Hepatocyte (in vitro differentiated cells): ENCODE measurements at regions not wholly inside any gene's neighbourhood (a gene's known extent, or its start where the extent isn't known, plus 50 kb on each side); places are given as distances from the start of the nearest gene placed in this dataset.

ENCODE experiments used
- DNase-seq: peaks from one replicate; pipeline ENCODE4 v3.0.0-alpha.2; 2016; ENCODE audit warnings: low spot score
- H2AFZ ChIP-seq: fragments of 200-600 bp; sonication (generic); 2 replicates; pipeline ENCODE4 v1.6.0; 2016; ENCODE audit warnings: antibody characterized with exemption, mild to moderate bottlenecking
- H3K27ac ChIP-seq: fragments of 200-600 bp; sonication (generic); 2 replicates; pipeline ENCODE4 v1.5.1; 2016; ENCODE audit warnings: mild to moderate bottlenecking
- H3K27me3 ChIP-seq: fragments of 200-600 bp; sonication (generic); 2 replicates; pipeline ENCODE4 v1.6.1; 2016
- H3K36me3 ChIP-seq: fragments of 200-600 bp; sonication (generic); replicated peaks from 2 replicates; pipeline ENCODE4 v1.5.1; 2016; ENCODE audit warnings: low read depth; ENCODE audit not compliant: insufficient read depth
- H3K4me1 ChIP-seq: fragments of 200-600 bp; sonication (generic); 2 replicates; pipeline ENCODE4 v1.5.1; 2016; ENCODE audit warnings: mild to moderate bottlenecking, moderate library complexity; ENCODE audit not compliant: insufficient read depth
- H3K4me2 ChIP-seq: fragments of 200-600 bp; sonication (generic); 2 replicates; pipeline ENCODE4 v1.6.0; 2016
- H3K4me3 ChIP-seq: fragments of 200-600 bp; sonication (generic); 2 replicates; pipeline ENCODE4 v1.5.1; 2016; ENCODE audit warnings: mild to moderate bottlenecking
- H3K79me2 ChIP-seq: fragments of 200-600 bp; sonication (generic); 2 replicates; pipeline ENCODE4 v1.6.0; 2017; ENCODE audit warnings: mild to moderate bottlenecking
- H3K9me2 ChIP-seq: fragments of 200-600 bp; sonication (generic); replicated peaks from 2 replicates; pipeline ENCODE4 v1.6.0; 2017; ENCODE audit warnings: mild to moderate bottlenecking; ENCODE audit not compliant: insufficient read depth
- H3K9me3 ChIP-seq: fragments of 200-600 bp; sonication (generic); 2 replicates; pipeline ENCODE4 v1.5.1; 2016; ENCODE audit warnings: low read depth, mild to moderate bottlenecking
- H4K20me1 ChIP-seq: fragments of 200-600 bp; sonication (generic); 2 replicates; pipeline ENCODE4 v1.6.0; 2016; ENCODE audit warnings: mild to moderate bottlenecking; ENCODE audit not compliant: insufficient read depth, poor library complexity, severe bottlenecking
- CTCF ChIP-seq: fragments of 200-600 bp; sonication (generic); IDR thresholded peaks from 2 replicates; pipeline ENCODE4 v1.5.1; 2016; ENCODE audit warnings: antibody characterized with exemption, mild to moderate bottlenecking; ENCODE audit not compliant: poor library complexity
- EZH2 ChIP-seq: fragments of 200-600 bp; sonication (generic); IDR thresholded peaks from 2 replicates; pipeline ENCODE4 v1.6.1; 2016; ENCODE audit warnings: antibody characterized with exemption, mild to moderate bottlenecking, borderline replicate concordance
- EZH2phosphoT487 ChIP-seq: fragments of 200-600 bp; sonication (generic); IDR thresholded peaks from one replicate; pipeline ENCODE4 v1.6.1; 2018; ENCODE audit warnings: antibody characterized with exemption, mild to moderate bottlenecking, low read depth, moderate library complexity; ENCODE audit not compliant: unreplicated experiment, severe bottlenecking
- WGBS: methylation state at CpG from one replicate; pipeline ENCODE4 v1.1.6; 2016; ENCODE audit warnings: low lambda C conversion rate; ENCODE audit errors: missing lambda C conversion rate; 5-methylcytosine and 5-hydroxymethylcytosine counted together

- no peak overlapping the region for H3K27ac ChIP-seq
- WGBS = 84% methylated on average over 8 of the region's 8 CpGs
Observed at GRCh38 chr20:60641879-60642447, 610.1 kb upstream of the CDH4 start.

DNA sequence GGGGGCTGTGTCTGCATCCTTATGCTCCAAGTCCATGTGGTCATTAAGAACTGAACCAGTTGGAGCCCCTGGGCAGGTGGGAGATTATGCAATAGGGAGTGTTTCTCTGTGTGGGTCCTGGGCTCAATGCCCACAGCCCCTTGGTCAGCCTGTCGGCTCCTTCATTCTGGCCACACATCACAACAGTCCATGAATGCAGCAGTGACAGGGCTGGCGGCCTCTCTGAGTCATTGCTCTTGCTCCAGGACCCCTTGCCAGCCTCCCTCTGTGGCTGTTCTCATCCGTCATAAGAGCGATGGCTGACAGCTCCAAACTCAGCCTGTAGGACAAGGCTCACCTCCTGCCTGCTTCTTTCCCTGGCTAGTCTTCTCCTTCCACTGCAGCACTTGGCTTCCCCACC is 609.5 kb upstream of the CDH4 start:
- Histone ChIP-seq H3K79me2 (no peaks in the 10 kb centered on the region), H3K27ac (no peak overlapping the region), H3K4me3 (no peak overlapping the region), H3K9me3 (no peaks in the 10 kb centered on the region), H3K36me3 (no peaks in the 10 kb centered on the region), H2AFZ (no peak overlapping the region), H3K9me2 (no peaks in the 10 kb centered on the region), H3K4me2 (no peak overlapping the region), H4K20me1 (no peaks in the 10 kb centered on the region), H3K4me1 (no peaks in the 10 kb centered on the region), H3K27me3 (no peaks in the 10 kb centered on the region)
- 89% methylated on average over 4 of the region's 4 CpGs for WGBS
- DNase-seq = no peak
- TF ChIP-seq EZH2phosphoT487 (no peak), EZH2 (no peak), CTCF (no peak)

More at GRCh38 chr20:60641879-60642447, 610.1 kb upstream of the CDH4 start:
- no peak for DNase-seq
- Histone ChIP-seq H3K9me2 (no peaks in the 10 kb centered on the region), H3K9me3 (no peaks in the 10 kb centered on the region), H3K36me3 (no peaks in the 10 kb centered on the region), H3K79me2 (no peaks in the 10 kb centered on the region), H3K4me1 (no peaks in the 10 kb centered on the region), H4K20me1 (no peaks in the 10 kb centered on the region), H2AFZ (no peak overlapping the region), H3K4me2 (no peak overlapping the region), H3K4me3 (no peak overlapping the region), H3K27me3 (no peaks in the 10 kb centered on the region)
- no peak for TF ChIP-seq EZH2phosphoT487

GRCh38 chr20:60648556-60648955 is 603.5 kb upstream of the CDH4 start:
- no peaks in the 10 kb centered on the region for H3K9me3 ChIP-seq
- TF ChIP-seq EZH2phosphoT487 = no peak
- no peak for TF ChIP-seq CTCF
- TF ChIP-seq EZH2 = no peak
- WGBS = 86% methylated on average over 6 of the region's 6 CpGs
- DNase-seq = no peak
- no peak overlapping the region for H3K4me2 ChIP-seq
- no peaks in the 10 kb centered on the region for H3K9me2 ChIP-seq
- H4K20me1 ChIP-seq = no peaks in the 10 kb centered on the region
- H3K36me3 ChIP-seq = no peaks in the 10 kb centered on the region
- no peak overlapping the region for H3K27ac ChIP-seq
- no peaks in the 10 kb centered on the region for H3K4me1 ChIP-seq
- no peaks in the 10 kb centered on the region for H3K79me2 ChIP-seq
- no peaks in the 10 kb centered on the region for H3K27me3 ChIP-seq
- H3K4me3 ChIP-seq = no peak overlapping the region
- no peak overlapping the region for H2AFZ ChIP-seq

DNA sequence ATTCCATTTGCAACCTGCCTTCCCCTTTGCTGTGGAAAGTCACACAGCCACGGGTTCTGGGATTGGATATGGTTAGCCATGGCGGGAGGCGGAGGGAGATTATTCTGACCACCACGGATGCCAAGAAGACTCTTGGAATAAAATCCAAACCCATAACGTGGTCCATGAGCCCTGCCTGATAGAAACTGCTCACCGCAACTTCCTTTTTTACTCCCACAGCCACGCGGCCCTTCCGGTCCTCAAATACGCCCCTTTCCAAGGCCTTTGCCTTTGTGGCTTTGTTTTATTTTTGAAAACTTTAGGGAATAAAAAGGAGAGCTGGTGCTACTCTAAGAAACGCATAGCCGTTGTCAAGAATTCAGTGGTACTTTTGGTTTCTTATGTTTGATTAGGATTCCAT is 602.5 kb upstream of the CDH4 start:
- Histone ChIP-seq H3K79me2 (no peaks in the 10 kb centered on the region), H3K4me2 (no peak overlapping the region), H3K27me3 (no peaks in the 10 kb centered on the region), H3K4me3 (no peak overlapping the region), H3K9me3 (no peaks in the 10 kb centered on the region), H4K20me1 (no peaks in the 10 kb centered on the region), H3K27ac (no peak overlapping the region), H3K36me3 (no peaks in the 10 kb centered on the region), H3K9me2 (no peaks in the 10 kb centered on the region), H3K4me1 (no peaks in the 10 kb centered on the region), H2AFZ (no peak overlapping the region)
- no peak for TF ChIP-seq EZH2phosphoT487
- no peak for TF ChIP-seq EZH2
- TF ChIP-seq CTCF = no peak
- 96% methylated on average over 12 of the region's 12 CpGs for WGBS
- no peak for DNase-seq
